Uterus (tissue), 3 donors: ENCODE measurements at regions not wholly inside any gene's neighbourhood (a gene's known extent, or its start where the extent isn't known, plus 50 kb on each side); places are given as distances from the start of the nearest gene placed in this dataset.

Source experiments
- DNase-seq, 2 donors: peaks; one replicate each; pipeline ENCODE4 v3.0.0-alpha.2; 2019 to 2020
- H3K27ac ChIP-seq, 2 donors: fragments of 200-600 bp; sonication (generic); 1 replicate in 1 of 2; 2 replicates in 1 of 2; pipeline ENCODE4 v1.5.1; 2016 to 2018
- H3K27me3 ChIP-seq, 2 donors: fragments of 200-600 bp; sonication (generic); one replicate each; pipeline ENCODE4 v1.5.1; 2018 to 2019; ENCODE audit warnings: control low read depth in 1 of 2
- H3K36me3 ChIP-seq, 2 donors: fragments of 200-600 bp; sonication (generic); one replicate each; pipeline ENCODE4 v1.5.1; 2019; ENCODE audit warnings: control low read depth in 1 of 2
- H3K4me1 ChIP-seq, 2 donors: fragments of 200-600 bp; sonication (generic); one replicate each; pipeline ENCODE4 v1.5.1; 2018 to 2019; ENCODE audit warnings: control low read depth in 1 of 2
- H3K4me3 ChIP-seq, 2 donors: fragments of 200-600 bp; sonication (generic); 1 replicate in 1 of 2; 2 replicates in 1 of 2; pipeline ENCODE4 v1.5.1; 2018 to 2019; ENCODE audit warnings: mild to moderate bottlenecking in 1 of 2
- H3K9me3 ChIP-seq, 2 donors: fragments of 200-600 bp; sonication (generic); one replicate each; pipeline ENCODE4 v1.5.1; 2019; ENCODE audit warnings: control low read depth in 1 of 2
- POLR2A ChIP-seq, 2 donors: fragments of 450-650 bp; IDR thresholded peaks; one replicate each; pipeline ENCODE4 v1.6.1; 2016; ENCODE audit warnings: antibody characterized with exemption in 2 of 2, mild to moderate bottlenecking in 1 of 2, moderate library complexity in 1 of 2
- intact Hi-C: fragments of 100-400 bp; cut with DNase I; formaldehyde crosslinking; loops from one replicate; pipeline ENCODE4 v1.15.1; 2023; ENCODE audit warnings: low total_unique reads
- TF ChIP-seq, protein P1 (sequence below), 4 experiments: fragments of 200-600 bp in 2 of 4; fragments of 450-650 bp in 2 of 4; sonication (generic) in 2 of 4; IDR thresholded peaks; one replicate each; pipeline ENCODE4 v1.5.1; 2016 to 2019; ENCODE audit warnings: antibody characterized with exemption in 4 of 4, mild to moderate bottlenecking in 2 of 4, moderate library complexity in 1 of 4
- donor health status: DM: yes; HTN: yes; CAD: no.

GRCh38 chr4:114226968-114227760 is 247.7 kb upstream of the ARSJ start:
- DNase-seq = no peak
- Histone ChIP-seq H3K27ac (no peak overlapping the region), H3K4me1 (no peaks in the 10 kb centered on the region), H3K9me3 (no peaks in the 10 kb centered on the region), H3K27me3 (no peaks in the 10 kb centered on the region), H3K36me3 (no peaks in the 10 kb centered on the region), H3K4me3 (no peak overlapping the region)
- TF ChIP-seq, protein P1, sequence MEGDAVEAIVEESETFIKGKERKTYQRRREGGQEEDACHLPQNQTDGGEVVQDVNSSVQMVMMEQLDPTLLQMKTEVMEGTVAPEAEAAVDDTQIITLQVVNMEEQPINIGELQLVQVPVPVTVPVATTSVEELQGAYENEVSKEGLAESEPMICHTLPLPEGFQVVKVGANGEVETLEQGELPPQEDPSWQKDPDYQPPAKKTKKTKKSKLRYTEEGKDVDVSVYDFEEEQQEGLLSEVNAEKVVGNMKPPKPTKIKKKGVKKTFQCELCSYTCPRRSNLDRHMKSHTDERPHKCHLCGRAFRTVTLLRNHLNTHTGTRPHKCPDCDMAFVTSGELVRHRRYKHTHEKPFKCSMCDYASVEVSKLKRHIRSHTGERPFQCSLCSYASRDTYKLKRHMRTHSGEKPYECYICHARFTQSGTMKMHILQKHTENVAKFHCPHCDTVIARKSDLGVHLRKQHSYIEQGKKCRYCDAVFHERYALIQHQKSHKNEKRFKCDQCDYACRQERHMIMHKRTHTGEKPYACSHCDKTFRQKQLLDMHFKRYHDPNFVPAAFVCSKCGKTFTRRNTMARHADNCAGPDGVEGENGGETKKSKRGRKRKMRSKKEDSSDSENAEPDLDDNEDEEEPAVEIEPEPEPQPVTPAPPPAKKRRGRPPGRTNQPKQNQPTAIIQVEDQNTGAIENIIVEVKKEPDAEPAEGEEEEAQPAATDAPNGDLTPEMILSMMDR (IDR thresholded peaks at IDR 0.05) = no peak
- TF ChIP-seq POLR2A (IDR thresholded peaks at IDR 0.05) = no peak
- intact Hi-C loops = no loop called here

GRCh38 chr4:114229706-114230105 is 250.3 kb upstream of the ARSJ start:
- H3K36me3 ChIP-seq = no peaks in the 10 kb centered on the region
- no peaks in the 10 kb centered on the region for H3K4me1 ChIP-seq
- H3K9me3 ChIP-seq = no peaks in the 10 kb centered on the region
- no peak overlapping the region for H3K27ac ChIP-seq
- TF ChIP-seq POLR2A (IDR thresholded peaks at IDR 0.05) = no peak
- TF ChIP-seq, protein P1 (IDR thresholded peaks at IDR 0.05) = no peak
- DNase-seq = no peak
- H3K4me3 ChIP-seq = no peak overlapping the region
- intact Hi-C loops = no loop called here
- no peaks in the 10 kb centered on the region for H3K27me3 ChIP-seq

DNA sequence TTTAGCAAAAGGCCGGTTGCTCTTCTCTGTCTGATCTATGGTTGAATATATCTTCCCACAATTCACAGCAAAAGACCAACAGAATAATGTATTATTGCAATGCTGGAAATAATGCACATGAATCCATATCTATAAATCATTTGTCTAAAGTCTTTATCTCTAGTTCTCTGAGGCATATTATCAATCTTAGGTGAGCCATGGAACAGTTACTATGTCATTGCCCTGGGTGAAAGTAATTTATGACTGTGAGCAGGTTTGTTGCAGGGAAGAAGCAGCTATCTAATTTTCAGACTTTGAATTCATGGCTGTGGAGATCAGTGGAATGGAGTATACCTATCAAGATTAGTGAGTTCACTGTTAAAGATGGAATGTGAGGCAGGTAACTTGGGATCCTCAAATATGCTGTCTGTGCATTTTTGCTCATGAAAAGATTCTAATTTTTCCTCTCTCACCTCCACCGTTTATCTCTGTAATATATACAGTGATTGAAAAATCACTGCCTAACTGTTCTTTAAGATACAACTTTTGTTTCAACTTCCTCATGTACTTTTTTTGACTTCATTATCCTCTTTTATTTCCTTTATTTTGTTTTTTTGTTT is 256.8 kb upstream of the ARSJ start:
- Histone ChIP-seq H3K4me1 (no peaks in the 10 kb centered on the region), H3K36me3 (no peaks in the 10 kb centered on the region), H3K27ac (no peak overlapping the region), H3K9me3 (no peaks in the 10 kb centered on the region), H3K27me3 (no peaks in the 10 kb centered on the region), H3K4me3 (no peak overlapping the region)
- TF ChIP-seq, protein P1 (IDR thresholded peaks at IDR 0.05) = no peak
- TF ChIP-seq POLR2A (IDR thresholded peaks at IDR 0.05) = no peak
- no peak for DNase-seq
- intact Hi-C loops = no loop called here

DNA sequence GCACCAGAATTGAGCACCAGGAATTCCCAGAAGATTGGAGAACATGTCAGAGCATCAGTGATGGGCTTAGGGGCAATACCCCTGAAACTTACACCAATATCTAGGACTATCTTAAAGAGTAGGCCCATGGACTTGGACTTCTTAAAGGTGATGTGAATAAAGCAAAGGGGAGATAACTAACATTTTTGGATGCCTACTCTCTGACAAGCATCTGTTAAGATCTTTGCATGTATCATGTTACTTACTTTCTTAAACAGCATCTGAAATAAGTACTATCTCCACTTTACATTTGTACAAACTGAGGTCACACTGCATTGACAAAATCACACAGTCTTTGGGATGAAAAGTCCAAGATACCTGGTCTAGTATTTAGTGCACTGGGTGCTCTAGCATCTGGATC is 258.6 kb upstream of the ARSJ start:
- DNase-seq = no peak
- no peak for TF ChIP-seq POLR2A (IDR thresholded peaks at IDR 0.05)
- TF ChIP-seq, protein P1 (IDR thresholded peaks at IDR 0.05) = no peak
- Histone ChIP-seq H3K27me3 (no peaks in the 10 kb centered on the region), H3K4me3 (no peak overlapping the region), H3K27ac (no peak overlapping the region), H3K4me1 (no peaks in the 10 kb centered on the region), H3K9me3 (no peaks in the 10 kb centered on the region), H3K36me3 (no peaks in the 10 kb centered on the region)
- intact Hi-C loops = no loop called here

- no peak for TF ChIP-seq POLR2A (IDR thresholded peaks at IDR 0.05)
- TF ChIP-seq, protein P1 (IDR thresholded peaks at IDR 0.05) = no peak
- H3K36me3 ChIP-seq = no peaks in the 10 kb centered on the region
- H3K9me3 ChIP-seq = no peaks in the 10 kb centered on the region
- DNase-seq = no peak
- H3K4me1 ChIP-seq = no peaks in the 10 kb centered on the region
- intact Hi-C loops = no loop called here
- H3K27me3 ChIP-seq = no peaks in the 10 kb centered on the region
- no peak overlapping the region for H3K27ac ChIP-seq
- no peak overlapping the region for H3K4me3 ChIP-seq
Measured at GRCh38 chr4:114249561-114249960, 270.1 kb upstream of the ARSJ start.
